GM12865 (cell line): ENCODE measurements at regions not wholly inside any gene's neighbourhood (a gene's known extent, or its start where the extent isn't known, plus 50 kb on each side); places are given as distances from the start of the nearest gene placed in this dataset.

Experiments used
- DNase-seq: peaks from one replicate; pipeline ENCODE4 v3.0.0; 2010; ENCODE audit warnings: low read depth
- H3K4me3 ChIP-seq: 2 replicates; pipeline ENCODE4 v1.5.1; 2011; ENCODE audit warnings: mild to moderate bottlenecking, low read depth, low read length, control low read depth
- CTCF ChIP-seq: IDR thresholded peaks from 2 replicates; pipeline ENCODE4 v1.5.1; 2011; ENCODE audit warnings: low read length, control low read depth, low read depth, inconsistent platforms; ENCODE audit not compliant: insufficient read depth; ENCODE audit errors: missing control alignments

DNA sequence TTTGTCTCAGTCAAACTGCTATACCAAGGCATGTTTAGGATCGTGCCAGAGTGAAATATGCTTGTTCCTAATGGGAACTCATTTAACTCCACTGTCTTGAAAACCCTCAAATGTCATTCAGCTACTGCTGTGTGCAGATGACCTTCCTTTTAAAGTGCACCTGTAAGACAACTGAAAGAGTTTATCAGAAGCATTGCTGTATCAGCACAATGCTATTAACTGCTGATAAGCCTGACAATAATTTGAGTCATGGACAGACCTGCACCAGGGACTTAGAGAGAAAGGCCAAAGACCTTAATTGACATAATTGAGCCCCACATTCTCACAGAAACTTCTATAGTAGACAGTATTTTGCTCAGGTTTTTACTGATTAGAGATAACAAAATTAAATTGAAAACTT, 557.9 kb downstream of the DIPK2A start:
- no peak for TF ChIP-seq CTCF
- H3K4me3 ChIP-seq = no peak overlapping the region
- DNase-seq = no peak

DNA sequence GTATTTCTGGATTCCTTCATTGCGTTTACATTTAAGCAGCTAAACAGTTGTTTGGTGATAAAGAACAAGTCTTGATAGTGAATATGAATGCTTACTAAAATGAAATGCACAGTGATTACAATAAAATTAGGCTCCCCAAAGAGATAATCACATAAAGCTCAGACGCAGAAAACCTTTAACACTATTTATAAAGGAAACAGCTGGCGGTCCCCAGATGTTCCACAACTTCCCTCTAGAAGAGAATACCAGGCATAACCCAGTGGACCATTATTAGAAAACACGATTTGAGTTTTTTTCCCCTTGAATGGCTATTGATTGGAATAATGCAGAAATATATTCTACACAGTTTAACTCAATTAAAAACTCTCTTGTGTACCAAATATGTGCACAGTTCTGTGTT, 573.2 kb downstream of the DIPK2A start:
- no peak for DNase-seq
- H3K4me3 ChIP-seq = no peak overlapping the region
- no peak for TF ChIP-seq CTCF

GRCh38 chr3:144546539-144546938, 574.9 kb downstream of the DIPK2A start:
- DNase-seq = no peak
- no peak for TF ChIP-seq CTCF
- H3K4me3 ChIP-seq = no peak overlapping the region

GRCh38 chr3:144548346-144548745, 576.7 kb downstream of the DIPK2A start:
- DNase-seq = no peak
- no peak for TF ChIP-seq CTCF
- no peak overlapping the region for H3K4me3 ChIP-seq

GRCh38 chr3:144549166-144549565, 577.5 kb downstream of the DIPK2A start:
- no peak overlapping the region for H3K4me3 ChIP-seq
- DNase-seq = no peak
- TF ChIP-seq CTCF = no peak

- H3K4me3 ChIP-seq = no peak overlapping the region
- DNase-seq = no peak
- no peak for TF ChIP-seq CTCF
These were observed 580.9 kb downstream of the DIPK2A start for GRCh38 chr3:144552346-144553057.

- TF ChIP-seq CTCF = no peak
- H3K4me3 ChIP-seq = no peak overlapping the region
- DNase-seq = no peak
These were observed 581.7 kb downstream of the DIPK2A start for GRCh38 chr3:144553301-144553700.
